ENCODE measurements at regions not wholly inside any gene's neighbourhood (a gene's known extent, or its start where the extent isn't known, plus 50 kb on each side); places are given as distances from the start of the nearest gene placed in this dataset.

- TF ChIP-seq CTCF (IDR thresholded peaks at IDR 0.05) (no peak), POLR2A (IDR thresholded peaks at IDR 0.05) (no peak)
Observed at GRCh38 chr5:4244306-4244705, 648.7 kb downstream of the IRX1 start.

Data from esophagus squamous epithelium (tissue), 4 donors.